HG03025 (cell line): ENCODE measurements at regions not wholly inside any gene's neighbourhood (a gene's known extent, or its start where the extent isn't known, plus 50 kb on each side); places are given as distances from the start of the nearest gene placed in this dataset.
"Not testable (repeated sequence)": the region's sequence is repeated elsewhere in the genome, so short reads cannot be mapped to it uniquely, and the experiment has no call there.

Source experiments
- ATAC-seq: cut with Tn5 transposase; IDR thresholded peaks from one replicate; pipeline ENCODE4 v1.9.1; 2021; ENCODE audit warnings: mild to moderate bottlenecking, moderate library complexity; ENCODE audit not compliant: unreplicated experiment, low FRiP score

GRCh38 chr5:115469904-115470516 lies 74.6 kb downstream of the FEM1C start:
- no peak for ATAC-seq

DNA sequence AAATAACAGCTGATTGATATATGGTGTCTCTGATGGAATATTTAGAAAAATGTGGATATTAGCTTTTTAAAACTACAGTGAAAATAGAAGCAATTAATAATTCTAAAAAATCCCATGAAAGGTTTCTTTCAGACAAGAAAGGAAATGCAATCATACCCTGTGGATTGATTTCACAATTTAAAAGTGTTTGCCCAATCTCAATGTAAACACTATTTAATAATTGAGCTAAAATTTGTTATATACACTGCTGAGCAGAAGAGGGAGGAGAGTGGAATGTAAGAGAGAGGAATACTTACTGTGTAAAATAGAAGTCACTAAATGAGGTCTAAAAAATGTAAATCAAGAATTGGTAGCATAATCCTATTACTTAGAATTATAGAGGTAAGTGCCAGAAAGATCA lies 76.9 kb downstream of the FEM1C start:
- no peak for ATAC-seq

DNA sequence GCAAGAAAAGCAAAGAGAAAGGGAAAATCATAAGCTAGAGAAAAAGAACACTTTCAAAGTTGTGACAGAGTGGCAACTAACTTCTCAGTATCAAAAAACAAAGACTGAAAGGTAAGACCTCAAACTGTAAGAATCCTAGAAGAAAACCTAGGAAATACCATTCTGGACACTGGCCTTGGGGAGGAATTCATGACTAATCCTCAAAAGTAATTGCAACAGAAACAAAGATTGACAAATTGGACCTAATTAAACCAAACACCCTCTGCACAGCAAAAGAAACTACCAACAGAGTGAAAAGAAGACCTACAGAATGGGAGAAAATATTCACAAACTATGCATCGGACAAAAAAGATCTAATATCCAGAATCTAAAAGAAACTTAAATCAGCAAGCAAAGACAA lies 79.1 kb downstream of the FEM1C start:
- no peak for ATAC-seq

GRCh38 chr5:115463983-115464382 lies 80.6 kb downstream of the FEM1C start:
- no peak for ATAC-seq

DNA sequence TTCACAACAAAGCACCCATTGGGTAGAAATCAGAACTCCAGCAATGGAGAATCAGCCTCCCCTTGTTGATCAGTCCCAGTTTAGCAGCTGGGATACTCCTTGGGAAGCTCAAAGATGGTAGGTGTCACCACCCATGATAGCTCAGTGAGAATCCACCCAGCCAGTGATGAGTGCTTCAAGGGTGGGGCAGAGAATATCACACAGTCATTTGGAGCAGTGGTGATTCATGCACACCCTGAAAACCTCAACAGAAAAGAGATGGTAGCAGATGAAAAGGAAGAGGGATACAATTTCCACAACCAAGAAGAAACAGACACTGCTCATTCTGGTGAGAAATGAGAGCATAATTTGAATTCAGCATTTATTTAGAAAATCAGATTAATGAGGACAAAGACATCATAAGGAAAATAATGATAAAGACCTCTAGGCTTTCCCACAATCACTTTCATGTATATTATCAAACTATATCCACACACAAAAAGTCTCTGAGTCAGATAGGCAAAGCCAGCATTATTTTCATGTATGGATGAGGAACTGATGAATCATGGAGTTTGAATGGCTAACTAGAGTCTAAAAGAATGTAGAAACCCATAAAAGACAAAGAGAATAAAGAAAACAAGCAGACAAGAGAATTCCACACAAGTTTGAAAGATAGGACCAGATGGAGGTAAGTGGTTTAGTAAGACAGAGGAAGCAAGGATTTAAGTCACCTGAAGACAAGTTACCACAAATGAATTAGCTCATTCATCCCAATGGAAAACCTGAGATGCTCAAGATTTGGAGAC lies 82.9 kb downstream of the FEM1C start:
- no peak for ATAC-seq

GRCh38 chr5:115461093-115461492 lies 83.5 kb downstream of the FEM1C start:
- ATAC-seq, result no peak

GRCh38 chr5:115460472-115460871 lies 84.1 kb downstream of the FEM1C start:
- ATAC-seq, result no peak

GRCh38 chr5:115459855-115460341 lies 84.7 kb downstream of the FEM1C start:
- ATAC-seq, result no peak

DNA sequence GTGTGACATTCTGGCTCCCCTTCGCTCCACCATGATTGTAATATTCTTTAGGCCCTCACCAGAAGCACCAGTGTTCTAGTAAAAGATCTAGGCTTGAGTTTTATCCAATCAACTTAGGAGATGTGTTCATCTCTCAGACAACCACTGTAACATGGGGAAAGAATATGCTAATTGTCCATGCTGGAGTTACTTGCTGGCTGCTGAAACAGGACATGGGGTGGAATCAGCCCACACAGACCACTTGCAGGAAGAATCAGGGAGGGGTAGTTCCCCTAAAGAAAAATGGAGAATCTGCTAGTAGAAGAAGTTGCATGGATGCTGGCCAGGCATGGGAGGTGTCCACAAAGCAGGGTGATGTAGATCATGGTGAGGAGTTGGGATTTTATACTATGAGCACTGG lies 86.2 kb downstream of the FEM1C start:
- no peak for ATAC-seq

DNA sequence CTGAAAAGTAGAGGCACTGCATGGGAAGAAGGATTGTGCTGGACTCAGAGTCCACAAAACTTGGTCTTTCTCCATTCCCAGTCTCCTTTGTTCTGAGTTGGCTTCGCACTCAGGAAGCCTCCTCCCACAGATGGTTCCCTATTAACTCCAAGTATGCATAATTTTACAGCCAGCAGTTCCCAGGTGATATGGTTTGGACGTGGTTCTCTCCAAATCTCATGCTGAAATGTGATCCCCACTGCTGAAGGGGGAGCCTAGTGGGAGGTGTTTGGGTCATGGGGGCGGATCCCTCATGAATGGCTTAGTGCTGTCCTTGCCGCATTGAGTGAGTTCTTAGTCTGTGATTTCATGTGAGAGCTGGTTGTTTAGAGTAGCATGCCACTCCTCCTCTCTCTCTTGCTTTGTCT lies 86.6 kb downstream of the FEM1C start:
- no peak for ATAC-seq

DNA sequence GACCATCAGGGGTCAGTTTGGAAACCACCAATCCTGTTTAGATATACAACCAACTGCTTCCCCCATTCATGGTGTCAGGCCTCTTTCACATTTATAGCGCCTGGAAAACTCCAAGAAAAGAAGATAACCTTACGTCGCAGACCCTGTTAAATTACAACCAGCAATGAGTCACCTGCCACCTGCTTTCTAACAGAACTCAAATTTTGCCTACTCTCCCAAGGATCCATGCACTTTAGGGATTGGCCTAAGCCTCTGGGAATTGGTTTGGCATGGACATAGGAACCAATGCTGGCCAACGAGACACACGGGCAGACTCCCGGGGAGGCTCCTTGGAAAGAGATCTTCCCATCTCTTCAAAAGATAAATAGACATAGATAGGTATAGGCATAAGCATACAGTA lies 87.0 kb downstream of the FEM1C start:
- ATAC-seq, result no peak

DNA sequence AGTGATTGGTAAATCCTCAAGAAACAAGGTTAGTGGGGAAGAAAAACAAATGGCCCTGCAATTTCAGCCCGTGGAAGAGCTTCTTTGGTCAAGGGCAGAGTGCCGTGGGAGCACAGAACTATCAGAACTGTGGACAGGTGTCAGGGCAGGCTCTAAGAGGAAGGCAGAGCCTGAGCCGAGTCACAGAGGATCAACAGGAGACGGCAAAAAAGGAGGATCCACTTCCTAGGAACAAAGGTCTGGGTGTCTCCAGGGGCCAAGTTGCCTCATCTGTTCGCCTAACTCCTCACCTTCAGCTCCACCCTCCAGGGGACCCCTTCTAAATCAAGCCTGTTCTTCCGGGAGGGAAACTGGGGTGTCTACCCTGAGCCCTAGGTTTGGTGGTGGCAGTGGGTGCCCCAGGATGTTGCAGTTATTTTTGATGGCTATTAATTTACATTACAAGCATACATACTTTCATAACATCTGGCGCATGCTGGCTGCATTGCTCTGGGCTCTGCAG lies 88.0 kb downstream of the FEM1C start:
- no peak for ATAC-seq

- no peak for ATAC-seq
Measured at GRCh38 chr5:115456056-115456455, 88.5 kb downstream of the FEM1C start.

- ATAC-seq, result no peak
Measured at GRCh38 chr5:115455301-115455707, 89.3 kb downstream of the FEM1C start.

- ATAC-seq, result no peak
Measured at GRCh38 chr5:115453391-115454095, 91.0 kb downstream of the FEM1C start.

- ATAC-seq, result no peak
Measured at GRCh38 chr5:115452536-115453235, 91.9 kb downstream of the FEM1C start.

- ATAC-seq, result no peak
Measured at GRCh38 chr5:115452083-115452482, 92.5 kb downstream of the FEM1C start.

DNA sequence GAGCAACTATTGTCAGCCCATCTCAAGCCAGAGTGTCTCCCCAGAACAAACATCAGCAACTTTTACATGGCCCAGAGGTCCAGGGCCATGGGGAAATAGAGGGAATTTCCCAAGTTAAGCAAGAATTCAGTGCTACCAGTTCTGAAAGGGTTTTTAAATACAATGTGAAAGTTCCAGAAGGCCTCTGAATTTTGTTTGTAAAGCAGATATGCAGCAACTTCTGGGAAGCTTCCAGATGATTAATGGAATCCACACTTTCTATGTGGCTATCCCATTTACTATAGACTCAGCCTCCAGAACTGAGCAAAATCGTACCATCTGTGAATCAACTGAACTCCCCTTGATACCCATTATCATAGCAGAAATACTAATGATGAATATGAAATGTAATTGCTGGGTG lies 93.8 kb downstream of the FEM1C start:
- ATAC-seq, result no peak

DNA sequence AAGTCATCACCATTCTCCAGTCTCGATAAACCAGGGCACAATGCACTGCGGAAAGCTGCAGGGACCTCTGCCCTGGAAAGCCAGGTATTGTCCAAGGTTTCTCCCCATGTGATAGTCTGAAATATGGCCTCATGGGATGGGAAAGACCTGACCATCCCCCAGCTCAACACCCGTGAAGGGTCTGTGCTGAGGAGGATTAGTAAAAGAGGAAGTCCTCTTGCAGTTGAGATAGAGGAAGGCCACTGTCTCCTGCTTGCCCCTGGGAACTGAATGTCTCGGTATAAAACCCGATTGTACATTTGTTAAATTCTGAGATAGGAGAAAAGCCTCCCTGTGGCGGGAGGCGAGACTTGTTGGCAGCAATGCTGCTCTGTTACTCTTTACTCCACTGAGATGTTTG lies 95.9 kb downstream of the FEM1C start:
- not testable (repeated sequence) for ATAC-seq

- no peak for ATAC-seq
Measured at GRCh38 chr5:115440782-115441451, 103.7 kb downstream of the FEM1C start.
